Transverse colon (tissue), 4 donors: ENCODE measurements at regions not wholly inside any gene's neighbourhood (a gene's known extent, or its start where the extent isn't known, plus 50 kb on each side); places are given as distances from the start of the nearest gene placed in this dataset.

Experiments used
- DNase-seq: peaks from one replicate; pipeline ENCODE4 v3.0.0-alpha.2; 2019
- H3K27ac ChIP-seq, 4 donors: fragments of 200-600 bp; sonication (generic); 2 replicates each; pipeline ENCODE4 v1.5.1; 2016 to 2018; ENCODE audit warnings: inconsistent platforms in 4 of 4
- H3K27me3 ChIP-seq: fragments of 200-600 bp; sonication (generic); 2 replicates; pipeline ENCODE4 v1.5.1; 2017; ENCODE audit warnings: inconsistent platforms
- H3K36me3 ChIP-seq, 4 donors: fragments of 200-600 bp; sonication (generic); 2 replicates each; pipeline ENCODE4 v1.5.1; 2017 to 2019; ENCODE audit warnings: inconsistent platforms in 4 of 4
- H3K4me1 ChIP-seq, 4 donors: fragments of 200-600 bp; sonication (generic); 2 replicates each; pipeline ENCODE4 v1.5.1; 2017 to 2020; ENCODE audit warnings: inconsistent platforms in 4 of 4
- H3K4me3 ChIP-seq, 4 donors: fragments of 200-600 bp; sonication (generic); 1 replicate in 1 of 4; 2 replicates in 3 of 4; pipeline versions ENCODE4 v1.5.1 to v1.6.1; 2017 to 2019; ENCODE audit warnings: inconsistent platforms in 4 of 4
- H3K9me3 ChIP-seq, 2 donors: fragments of 200-600 bp; sonication (generic); 2 replicates each; pipeline ENCODE4 v1.5.1; 2017 to 2019; ENCODE audit warnings: inconsistent platforms in 2 of 2
- EP300 ChIP-seq: sonication (generic); formaldehyde crosslinking; IDR thresholded peaks from one replicate; pipeline ENCODE4 v1.6.1; 2017; ENCODE audit warnings: antibody characterized with exemption, low read depth
- POLR2A ChIP-seq: fragments of 450-650 bp; IDR thresholded peaks from one replicate; pipeline ENCODE4 v1.6.1; 2016; ENCODE audit warnings: antibody characterized with exemption, mild to moderate bottlenecking, moderate library complexity
- POLR2AphosphoS5 ChIP-seq, 3 donors: sonication (generic); formaldehyde crosslinking; IDR thresholded peaks; one replicate each; pipeline ENCODE4 v1.6.1; 2016; ENCODE audit warnings: antibody characterized with exemption in 3 of 3
- WGBS, 2 donors: methylation state at CpG; one replicate each; pipeline ENCODE4 v1.1.5; 2018; ENCODE audit warnings: low coverage in 1 of 2; 5-methylcytosine and 5-hydroxymethylcytosine counted together
- in situ Hi-C, 4 donors: fragments of 200-750 bp; cut with MboI; loops; one replicate each; pipeline versions ENCODE4 v1.15.0 to v1.15.1; 2017; ENCODE audit warnings: low sequenced_read_pairs in 3 of 4, low pct_ligation_motif_present in 1 of 4, low pct_unique_long_range_greater_than_20kb in 1 of 4
- intact Hi-C: fragments of 100-400 bp; cut with DNase I; formaldehyde crosslinking; loops from one replicate; pipeline ENCODE4 v1.15.1; 2023; ENCODE audit warnings: low total_unique reads
- TF ChIP-seq, protein P1 (sequence below), 5 experiments: fragments of 200-600 bp in 3 of 5; fragments of 450-650 bp in 2 of 5; sonication (generic) in 3 of 5; IDR thresholded peaks; 1 replicate in 2 of 5; 2 replicates in 3 of 5; pipeline ENCODE4 v1.5.1; 2016 to 2017; ENCODE audit warnings: antibody characterized with exemption in 5 of 5, inconsistent platforms in 3 of 5, mild to moderate bottlenecking in 2 of 5, moderate library complexity in 1 of 5

- Histone ChIP-seq H3K4me1 (no peaks in the 10 kb centered on the region), H3K27me3 (no peaks in the 10 kb centered on the region), H3K27ac (no peak overlapping the region), H3K36me3 (no peaks in the 10 kb centered on the region), H3K4me3 (no peak overlapping the region), H3K9me3 (no peaks in the 10 kb centered on the region)
- in situ Hi-C loops = loop anchor here in 1 of 4 donors (25.0 kb wide), 1 partner anchor 100 kb away; no protein-coding TSS in a partner anchor
- intact Hi-C loops = no loop called here
- WGBS, 2 donors = 43 to 55% methylated on average over 4 to 11 of the region's 11 CpGs
- no peak for TF ChIP-seq EP300
- TF ChIP-seq POLR2A = no peak
- TF ChIP-seq POLR2AphosphoS5 (IDR thresholded peaks at IDR 0.05) = no peak
- TF ChIP-seq, protein P1, sequence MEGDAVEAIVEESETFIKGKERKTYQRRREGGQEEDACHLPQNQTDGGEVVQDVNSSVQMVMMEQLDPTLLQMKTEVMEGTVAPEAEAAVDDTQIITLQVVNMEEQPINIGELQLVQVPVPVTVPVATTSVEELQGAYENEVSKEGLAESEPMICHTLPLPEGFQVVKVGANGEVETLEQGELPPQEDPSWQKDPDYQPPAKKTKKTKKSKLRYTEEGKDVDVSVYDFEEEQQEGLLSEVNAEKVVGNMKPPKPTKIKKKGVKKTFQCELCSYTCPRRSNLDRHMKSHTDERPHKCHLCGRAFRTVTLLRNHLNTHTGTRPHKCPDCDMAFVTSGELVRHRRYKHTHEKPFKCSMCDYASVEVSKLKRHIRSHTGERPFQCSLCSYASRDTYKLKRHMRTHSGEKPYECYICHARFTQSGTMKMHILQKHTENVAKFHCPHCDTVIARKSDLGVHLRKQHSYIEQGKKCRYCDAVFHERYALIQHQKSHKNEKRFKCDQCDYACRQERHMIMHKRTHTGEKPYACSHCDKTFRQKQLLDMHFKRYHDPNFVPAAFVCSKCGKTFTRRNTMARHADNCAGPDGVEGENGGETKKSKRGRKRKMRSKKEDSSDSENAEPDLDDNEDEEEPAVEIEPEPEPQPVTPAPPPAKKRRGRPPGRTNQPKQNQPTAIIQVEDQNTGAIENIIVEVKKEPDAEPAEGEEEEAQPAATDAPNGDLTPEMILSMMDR (IDR thresholded peaks at IDR 0.05) = no peak
- DNase-seq = no peak
These were observed 75.6 kb upstream of the TCERG1L start for GRCh38 chr10:131387018-131387529.

DNA sequence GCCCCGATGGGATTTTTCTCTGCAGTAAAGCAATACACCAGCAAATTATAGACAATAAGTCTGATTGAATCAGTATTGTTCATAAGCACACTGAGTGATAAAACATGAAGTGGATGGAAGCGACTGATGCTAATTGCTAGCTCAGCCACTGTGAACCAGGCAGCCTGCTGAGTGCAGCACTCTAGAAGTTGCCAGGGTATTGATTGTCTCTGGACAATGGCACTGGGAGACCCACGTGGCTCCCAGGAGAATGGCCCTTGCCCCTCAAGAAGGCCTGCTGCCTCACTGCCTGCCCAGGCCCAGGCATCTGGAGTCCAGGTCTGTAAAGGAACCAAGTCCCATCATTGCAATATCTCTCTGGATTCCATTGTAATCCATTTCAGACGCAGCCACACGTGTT lies 80.4 kb upstream of the TCERG1L start:
- TF ChIP-seq, protein P1 (IDR thresholded peaks at IDR 0.05) = no peak
- TF ChIP-seq POLR2A (no peak), POLR2AphosphoS5 (IDR thresholded peaks at IDR 0.05) (no peak), EP300 (no peak)
- H3K4me3 ChIP-seq = no peak overlapping the region
- in situ Hi-C loops = loop anchor here in 1 of 4 donors (25.0 kb wide), 1 partner anchor 95 kb away; no protein-coding TSS in a partner anchor
- intact Hi-C loops = no loop called here
- H3K27ac ChIP-seq = no peak overlapping the region
- 78 to 91% methylated on average over 2 to 5 of the region's 5 CpGs for WGBS, 2 donors
- no peaks in the 10 kb centered on the region for H3K9me3 ChIP-seq
- no peaks in the 10 kb centered on the region for H3K27me3 ChIP-seq
- H3K36me3 ChIP-seq = no peaks in the 10 kb centered on the region
- DNase-seq = no peak
- no peaks in the 10 kb centered on the region for H3K4me1 ChIP-seq

DNA sequence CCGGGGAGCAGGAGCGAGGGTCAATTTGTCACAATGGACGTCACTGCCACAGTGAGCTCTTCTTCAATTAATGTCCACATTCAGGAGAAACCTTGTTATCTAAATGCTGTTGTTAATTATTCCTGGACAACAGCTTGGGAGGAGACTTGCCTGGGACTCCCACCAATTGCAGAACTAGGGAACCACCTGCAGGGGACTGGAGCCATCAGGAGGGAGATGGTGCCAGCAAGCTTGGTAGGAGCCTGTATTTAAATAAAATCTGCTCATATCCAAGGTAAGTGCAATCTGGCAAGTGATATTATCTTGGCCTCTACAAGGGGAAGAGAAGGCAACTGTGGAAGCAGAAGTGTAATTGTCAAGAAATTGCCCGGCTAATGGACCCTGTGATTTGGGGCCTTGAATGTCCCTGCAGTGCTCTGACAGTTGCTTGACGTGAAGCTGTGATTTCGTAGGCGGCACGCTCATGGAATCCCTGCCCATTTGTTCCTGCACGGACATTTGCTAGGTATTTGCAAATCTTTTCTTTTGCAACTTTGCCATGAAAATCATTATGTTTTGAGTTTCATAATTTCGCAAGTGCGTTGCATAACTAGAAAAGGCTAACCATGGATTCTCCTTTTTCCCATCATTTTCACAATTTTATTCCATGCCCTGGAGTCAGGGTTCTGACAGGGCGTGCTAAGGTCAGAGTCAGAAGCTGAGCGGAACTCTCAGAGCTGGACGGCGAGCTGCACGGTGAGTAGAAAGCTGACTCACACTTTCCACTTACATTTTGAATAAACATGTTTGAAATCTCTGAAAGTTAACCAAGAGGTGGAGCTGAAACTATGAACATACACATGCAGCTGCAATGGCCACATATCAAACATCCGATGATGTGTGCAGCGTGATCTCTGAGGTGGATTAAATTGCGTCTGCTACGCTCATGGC lies 84.9 kb upstream of the TCERG1L start:
- H3K4me3 ChIP-seq = no peak overlapping the region
- TF ChIP-seq POLR2A (no peak), EP300 (no peak), POLR2AphosphoS5 (IDR thresholded peaks at IDR 0.05) (no peak)
- TF ChIP-seq, protein P1 (IDR thresholded peaks at IDR 0.05) = no peak
- no peaks in the 10 kb centered on the region for H3K27me3 ChIP-seq
- DNase-seq = no peak
- no peaks in the 10 kb centered on the region for H3K4me1 ChIP-seq
- intact Hi-C loops = no loop called here
- H3K27ac ChIP-seq = no peak overlapping the region
- 63 to 73% methylated on average over 9 to 20 of the region's 20 CpGs for WGBS, 2 donors
- in situ Hi-C loops = loop anchor here in 1 of 4 donors (25.0 kb wide), 1 partner anchor 91 kb away; no protein-coding TSS in a partner anchor
- no peaks in the 10 kb centered on the region for H3K9me3 ChIP-seq
- H3K36me3 ChIP-seq = no peaks in the 10 kb centered on the region

GRCh38 chr10:131398166-131398565 lies 86.6 kb upstream of the TCERG1L start:
- Histone ChIP-seq H3K36me3 (no peaks in the 10 kb centered on the region), H3K27me3 (no peaks in the 10 kb centered on the region), H3K27ac (no peak overlapping the region), H3K4me3 (no peak overlapping the region), H3K4me1 (no peaks in the 10 kb centered on the region), H3K9me3 (no peaks in the 10 kb centered on the region)
- intact Hi-C loops (no loop called here), in situ Hi-C loops (loop anchor here in 1 of 4 donors (25.0 kb wide), 1 partner anchor 89 kb away; no protein-coding TSS in a partner anchor)
- no peak for DNase-seq
- TF ChIP-seq, protein P1 (IDR thresholded peaks at IDR 0.05) = no peak
- no peak for TF ChIP-seq POLR2A
- TF ChIP-seq POLR2AphosphoS5 (IDR thresholded peaks at IDR 0.05) = no peak
- no peak for TF ChIP-seq EP300
- 83% methylated on average over 4 of the region's 5 CpGs; no CpG with 5 or more reads in 1 of the 2 donors for WGBS, 2 donors
